Endothelial cell of umbilical vein (primary cell): ENCODE measurements at regions not wholly inside any gene's neighbourhood (a gene's known extent, or its start where the extent isn't known, plus 50 kb on each side); places are given as distances from the start of the nearest gene placed in this dataset.

Experiments used
- POLR2A ChIP-seq: IDR thresholded peaks from 2 replicates; pipeline ENCODE4 v1.6.1; 2012; ENCODE audit warnings: low read depth, mild to moderate bottlenecking, control low read depth, low read length
- TF ChIP-seq, protein P1 (sequence below), 2 donors: IDR thresholded peaks; 1 replicate in 1 of 2; 2 replicates in 1 of 2; pipeline ENCODE4 v1.5.1; 2011; ENCODE audit warnings: low read length in 2 of 2, mild to moderate bottlenecking in 2 of 2, moderate library complexity in 2 of 2, control low read depth in 1 of 2, inconsistent platforms in 1 of 2, low read depth in 1 of 2; ENCODE audit not compliant: insufficient read depth in 1 of 2; ENCODE audit errors: extremely low read depth in 1 of 2

DNA sequence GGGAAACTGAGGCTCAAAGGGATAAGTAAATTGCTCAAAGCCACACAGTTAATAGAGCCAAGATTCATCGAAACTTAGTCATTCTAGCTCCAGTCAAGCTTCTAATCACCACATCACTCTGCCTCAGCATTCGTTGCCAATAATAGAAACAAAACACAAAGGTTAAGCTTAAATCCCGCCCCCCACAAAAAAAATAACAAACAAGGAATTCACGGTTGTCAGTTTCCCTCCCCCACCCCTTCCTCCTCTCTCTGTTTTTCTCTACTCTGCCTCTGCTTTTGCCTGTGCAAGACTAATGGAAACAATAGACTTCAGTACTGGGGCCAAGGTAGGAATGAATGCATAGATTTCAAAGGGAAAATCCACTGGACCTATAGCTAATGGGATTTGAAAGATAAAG, 70.7 kb upstream of the ZNF644 start:
- no peak for TF ChIP-seq POLR2A
- TF ChIP-seq, protein P1, sequence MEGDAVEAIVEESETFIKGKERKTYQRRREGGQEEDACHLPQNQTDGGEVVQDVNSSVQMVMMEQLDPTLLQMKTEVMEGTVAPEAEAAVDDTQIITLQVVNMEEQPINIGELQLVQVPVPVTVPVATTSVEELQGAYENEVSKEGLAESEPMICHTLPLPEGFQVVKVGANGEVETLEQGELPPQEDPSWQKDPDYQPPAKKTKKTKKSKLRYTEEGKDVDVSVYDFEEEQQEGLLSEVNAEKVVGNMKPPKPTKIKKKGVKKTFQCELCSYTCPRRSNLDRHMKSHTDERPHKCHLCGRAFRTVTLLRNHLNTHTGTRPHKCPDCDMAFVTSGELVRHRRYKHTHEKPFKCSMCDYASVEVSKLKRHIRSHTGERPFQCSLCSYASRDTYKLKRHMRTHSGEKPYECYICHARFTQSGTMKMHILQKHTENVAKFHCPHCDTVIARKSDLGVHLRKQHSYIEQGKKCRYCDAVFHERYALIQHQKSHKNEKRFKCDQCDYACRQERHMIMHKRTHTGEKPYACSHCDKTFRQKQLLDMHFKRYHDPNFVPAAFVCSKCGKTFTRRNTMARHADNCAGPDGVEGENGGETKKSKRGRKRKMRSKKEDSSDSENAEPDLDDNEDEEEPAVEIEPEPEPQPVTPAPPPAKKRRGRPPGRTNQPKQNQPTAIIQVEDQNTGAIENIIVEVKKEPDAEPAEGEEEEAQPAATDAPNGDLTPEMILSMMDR (IDR thresholded peaks at IDR 0.05; ENCODE audit: extremely low read depth in 1 of 2, insufficient read depth in 1 of 2, low read depth in 1 of 2, low read length in 2 of 2): no peak
